NOMO-1 (cell line): ENCODE measurements at regions not wholly inside any gene's neighbourhood (a gene's known extent, or its start where the extent isn't known, plus 50 kb on each side); places are given as distances from the start of the nearest gene placed in this dataset.

Experiments used
- DNase-seq, 2 experiments: peaks; one replicate each; lab custom pipeline; 2025; ENCODE audit not compliant: unreplicated experiment in 2 of 2; lab: John Stamatoyannopoulos, UW

GRCh38 chr22:47600791-47601625, 838.6 kb downstream of the TBC1D22A start:
- no peak for DNase-seq

- no peak for DNase-seq
Measured at GRCh38 chr22:47600281-47600680, 837.8 kb downstream of the TBC1D22A start.

- DNase-seq = no peak
Measured at GRCh38 chr22:47599753-47600152, 837.3 kb downstream of the TBC1D22A start.

- DNase-seq = no peak
Measured at GRCh38 chr22:47598864-47599263, 836.4 kb downstream of the TBC1D22A start.

GRCh38 chr22:47597041-47597440, 834.6 kb downstream of the TBC1D22A start:
- DNase-seq = no peak

- DNase-seq = no peak
Measured at GRCh38 chr22:47596176-47596690, 833.8 kb downstream of the TBC1D22A start.

- no peak for DNase-seq
Measured at GRCh38 chr22:47594836-47595521, 832.5 kb downstream of the TBC1D22A start.

GRCh38 chr22:47593911-47594311, 831.5 kb downstream of the TBC1D22A start:
- no peak for DNase-seq

GRCh38 chr22:47593291-47593690, 830.8 kb downstream of the TBC1D22A start:
- DNase-seq = no peak

GRCh38 chr22:47592791-47593190, 830.3 kb downstream of the TBC1D22A start:
- DNase-seq = no peak

- no peak for DNase-seq
Measured at GRCh38 chr22:47591709-47592108, 829.3 kb downstream of the TBC1D22A start.

GRCh38 chr22:47591016-47591415, 828.6 kb downstream of the TBC1D22A start:
- no peak for DNase-seq

GRCh38 chr22:47589271-47590250, 827.1 kb downstream of the TBC1D22A start:
- DNase-seq = no peak

- no peak for DNase-seq
Measured at GRCh38 chr22:47588578-47588960, 826.1 kb downstream of the TBC1D22A start.

GRCh38 chr22:47587861-47588577, 825.6 kb downstream of the TBC1D22A start:
- no peak for DNase-seq

- no peak for DNase-seq
Measured at GRCh38 chr22:47587361-47587760, 824.9 kb downstream of the TBC1D22A start.

GRCh38 chr22:47586946-47587345, 824.5 kb downstream of the TBC1D22A start:
- DNase-seq = no peak

- DNase-seq = no peak
Measured at GRCh38 chr22:47586038-47586437, 823.6 kb downstream of the TBC1D22A start.

GRCh38 chr22:47583959-47584562, 821.6 kb downstream of the TBC1D22A start:
- no peak for DNase-seq

- no peak for DNase-seq
Measured at GRCh38 chr22:47582067-47582466, 819.6 kb downstream of the TBC1D22A start.
